ENCODE measurements at regions not wholly inside any gene's neighbourhood (a gene's known extent, or its start where the extent isn't known, plus 50 kb on each side); places are given as distances from the start of the nearest gene placed in this dataset.

- TF ChIP-seq MEIS2 (CRISPR knock-in tag; IDR thresholded peaks at IDR 0.05) (no peak), POLR2G (IDR thresholded peaks at IDR 0.05; ENCODE audit: low read depth, low read length) (no peak), BCL3 (CRISPR knock-in tag; IDR thresholded peaks at IDR 0.05) (no peak), ZGPAT (CRISPR knock-in tag; IDR thresholded peaks at IDR 0.05) (no peak), THAP9 (CRISPR knock-in tag; IDR thresholded peaks at IDR 0.05; ENCODE audit: borderline replicate concordance) (no peak), ZNF704 (CRISPR knock-in tag; IDR thresholded peaks at IDR 0.05; ENCODE audit: borderline replicate concordance) (no peak), ZNF274 (CRISPR knock-in tag; IDR thresholded peaks at IDR 0.05) (no peak)
Measured at GRCh38 chr6:14489445-14489844, 371.9 kb downstream of the CD83 start.

Data from HepG2 (cell line).